Memory B cell (primary cell): ENCODE measurements at regions not wholly inside any gene's neighbourhood (a gene's known extent, or its start where the extent isn't known, plus 50 kb on each side); places are given as distances from the start of the nearest gene placed in this dataset.

Experiments used
- ATAC-seq: fragments of 150-1000 bp; cut with Tn5 transposase; 2 replicates; pipeline ENCODE4 v1.10.0; 2021; ENCODE audit warnings: low read depth, mild to moderate bottlenecking, moderate library complexity
- DNase-seq, 2 donors: peaks; one replicate each; pipeline ENCODE4 v3.0.0; 2022; ENCODE audit warnings: low spot score in 2 of 2
- H3K27ac Mint-ChIP-seq: one replicate; pipeline ENCODE4 v1.8.0; 2022; ENCODE audit warnings: mild to moderate bottlenecking, moderate library complexity, mixed read lengths
- H3K27me3 Mint-ChIP-seq: one replicate; pipeline ENCODE4 v1.8.0; 2022; ENCODE audit warnings: mixed read lengths
- H3K36me3 Mint-ChIP-seq: one replicate; pipeline ENCODE4 v1.8.0; 2022; ENCODE audit warnings: mild to moderate bottlenecking, mixed read lengths
- H3K4me1 Mint-ChIP-seq: one replicate; pipeline ENCODE4 v1.8.0; 2022; ENCODE audit warnings: mixed read lengths
- H3K4me3 Mint-ChIP-seq: one replicate; pipeline ENCODE4 v1.8.0; 2022; ENCODE audit warnings: mild to moderate bottlenecking, moderate library complexity, mixed read lengths
- H3K9me3 Mint-ChIP-seq: one replicate; pipeline ENCODE4 v1.8.0; 2022; ENCODE audit warnings: mixed read lengths

GRCh38 chr2:239706367-239706766, 305.5 kb upstream of the HDAC4 start:
- DNase-seq (no peak), ATAC-seq (no peak)
- peaks cover 20% of the 10 kb centered on the region for H3K27me3 Mint-ChIP-seq
- H3K4me3 Mint-ChIP-seq, result no peak overlapping the region
- H3K36me3 Mint-ChIP-seq, result no peaks in the 10 kb centered on the region
- no peak overlapping the region for H3K27ac Mint-ChIP-seq
- no peaks in the 10 kb centered on the region for H3K4me1 Mint-ChIP-seq
- peaks cover 7% of the 10 kb centered on the region for H3K9me3 Mint-ChIP-seq

- no peaks in the 10 kb centered on the region for H3K4me1 Mint-ChIP-seq
- no peak overlapping the region for H3K27ac Mint-ChIP-seq
- DNase-seq (no peak), ATAC-seq (no peak)
- H3K9me3 Mint-ChIP-seq, result peaks cover 5% of the 10 kb centered on the region
- peaks cover 15% of the 10 kb centered on the region for H3K27me3 Mint-ChIP-seq
- H3K4me3 Mint-ChIP-seq, result no peak overlapping the region
- no peaks in the 10 kb centered on the region for H3K36me3 Mint-ChIP-seq
Observed at GRCh38 chr2:239704737-239705136, 303.9 kb upstream of the HDAC4 start.

GRCh38 chr2:239703834-239704233, 303.0 kb upstream of the HDAC4 start:
- no peak for DNase-seq

GRCh38 chr2:239700686-239701345, 300.0 kb upstream of the HDAC4 start:
- Mint-ChIP-seq H3K27me3 (peaks cover 6% of the 10 kb centered on the region), H3K9me3 (peaks cover 5% of the 10 kb centered on the region), H3K27ac (no peak overlapping the region), H3K36me3 (no peaks in the 10 kb centered on the region), H3K4me1 (no peaks in the 10 kb centered on the region), H3K4me3 (no peak overlapping the region)
- ATAC-seq, result no peak
- DNase-seq, result no peak

More at GRCh38 chr2:239703834-239704233, 303.0 kb upstream of the HDAC4 start:
- peaks cover 5% of the 10 kb centered on the region for H3K9me3 Mint-ChIP-seq
- no peak for ATAC-seq
- H3K36me3 Mint-ChIP-seq, result no peaks in the 10 kb centered on the region
- H3K27ac Mint-ChIP-seq, result no peak overlapping the region
- H3K27me3 Mint-ChIP-seq, result peaks cover 15% of the 10 kb centered on the region
- no peaks in the 10 kb centered on the region for H3K4me1 Mint-ChIP-seq
- H3K4me3 Mint-ChIP-seq, result no peak overlapping the region

GRCh38 chr2:239697399-239698164, 296.8 kb upstream of the HDAC4 start:
- Mint-ChIP-seq H3K27me3 (peaks cover 4% of the 10 kb centered on the region), H3K4me1 (no peaks in the 10 kb centered on the region), H3K36me3 (no peaks in the 10 kb centered on the region), H3K9me3 (no peaks in the 10 kb centered on the region), H3K4me3 (no peak overlapping the region), H3K27ac (no peak overlapping the region)
- DNase-seq (no peak), ATAC-seq (no peak)

- no peak for DNase-seq
- H3K27ac Mint-ChIP-seq, result no peak overlapping the region
- H3K4me3 Mint-ChIP-seq, result no peak overlapping the region
- no peaks in the 10 kb centered on the region for H3K4me1 Mint-ChIP-seq
- peaks cover 4% of the 10 kb centered on the region for H3K27me3 Mint-ChIP-seq
- ATAC-seq, result no peak
- no peaks in the 10 kb centered on the region for H3K36me3 Mint-ChIP-seq
- H3K9me3 Mint-ChIP-seq, result no peaks in the 10 kb centered on the region
Observed at GRCh38 chr2:239696559-239697207, 295.9 kb upstream of the HDAC4 start.

- ATAC-seq (no peak), DNase-seq (no peak)
- H3K4me3 Mint-ChIP-seq, result no peak overlapping the region
- H3K36me3 Mint-ChIP-seq, result no peaks in the 10 kb centered on the region
- H3K9me3 Mint-ChIP-seq, result no peaks in the 10 kb centered on the region
- H3K27me3 Mint-ChIP-seq, result peaks cover 4% of the 10 kb centered on the region
- H3K27ac Mint-ChIP-seq, result no peak overlapping the region
- no peaks in the 10 kb centered on the region for H3K4me1 Mint-ChIP-seq
Observed at GRCh38 chr2:239695728-239696240, 295.0 kb upstream of the HDAC4 start.

GRCh38 chr2:239695106-239695727, 294.4 kb upstream of the HDAC4 start:
- H3K9me3 Mint-ChIP-seq, result no peaks in the 10 kb centered on the region
- DNase-seq (no peak), ATAC-seq (no peak)
- no peak overlapping the region for H3K27ac Mint-ChIP-seq
- H3K36me3 Mint-ChIP-seq, result no peaks in the 10 kb centered on the region
- H3K4me3 Mint-ChIP-seq, result no peak overlapping the region
- peaks cover 4% of the 10 kb centered on the region for H3K27me3 Mint-ChIP-seq
- H3K4me1 Mint-ChIP-seq, result no peaks in the 10 kb centered on the region

GRCh38 chr2:239694487-239694886, 293.7 kb upstream of the HDAC4 start:
- DNase-seq, result no peak
- Mint-ChIP-seq H3K27me3 (peaks cover 4% of the 10 kb centered on the region), H3K27ac (no peak overlapping the region)

GRCh38 chr2:239693761-239694415, 293.1 kb upstream of the HDAC4 start:
- Mint-ChIP-seq H3K4me3 (no peak overlapping the region), H3K9me3 (no peaks in the 10 kb centered on the region), H3K27me3 (peaks cover 4% of the 10 kb centered on the region), H3K36me3 (no peaks in the 10 kb centered on the region), H3K27ac (no peak overlapping the region), H3K4me1 (no peaks in the 10 kb centered on the region)
- ATAC-seq, result no peak
- DNase-seq, result no peak

More at GRCh38 chr2:239694487-239694886, 293.7 kb upstream of the HDAC4 start:
- ATAC-seq, result no peak
- Mint-ChIP-seq H3K36me3 (no peaks in the 10 kb centered on the region), H3K9me3 (no peaks in the 10 kb centered on the region), H3K4me1 (no peaks in the 10 kb centered on the region), H3K4me3 (no peak overlapping the region)

- no peaks in the 10 kb centered on the region for H3K4me1 Mint-ChIP-seq
- no peak overlapping the region for H3K27ac Mint-ChIP-seq
- peaks cover 6% of the 10 kb centered on the region for H3K27me3 Mint-ChIP-seq
- DNase-seq, result no peak
- no peaks in the 10 kb centered on the region for H3K36me3 Mint-ChIP-seq
- no peaks in the 10 kb centered on the region for H3K9me3 Mint-ChIP-seq
- no peak overlapping the region for H3K4me3 Mint-ChIP-seq
- no peak for ATAC-seq
Observed at GRCh38 chr2:239693330-239693729, 292.5 kb upstream of the HDAC4 start.

GRCh38 chr2:239692919-239693318, 292.1 kb upstream of the HDAC4 start:
- no peak overlapping the region for H3K27ac Mint-ChIP-seq
- peaks cover 8% of the 10 kb centered on the region for H3K27me3 Mint-ChIP-seq
- DNase-seq (no peak), ATAC-seq (no peak)
- H3K36me3 Mint-ChIP-seq, result no peaks in the 10 kb centered on the region
- H3K4me3 Mint-ChIP-seq, result no peak overlapping the region
- H3K4me1 Mint-ChIP-seq, result no peaks in the 10 kb centered on the region
- H3K9me3 Mint-ChIP-seq, result no peaks in the 10 kb centered on the region

- no peaks in the 10 kb centered on the region for H3K4me1 Mint-ChIP-seq
- no peak overlapping the region for H3K4me3 Mint-ChIP-seq
- DNase-seq (no peak), ATAC-seq (no peak)
- no peaks in the 10 kb centered on the region for H3K36me3 Mint-ChIP-seq
- no peak overlapping the region for H3K27ac Mint-ChIP-seq
- H3K9me3 Mint-ChIP-seq, result no peaks in the 10 kb centered on the region
- H3K27me3 Mint-ChIP-seq, result peaks cover 11% of the 10 kb centered on the region
Observed at GRCh38 chr2:239692362-239692851, 291.6 kb upstream of the HDAC4 start.
